Transverse colon (tissue), 4 donors: ENCODE measurements at regions not wholly inside any gene's neighbourhood (a gene's known extent, or its start where the extent isn't known, plus 50 kb on each side); places are given as distances from the start of the nearest gene placed in this dataset.

Source experiments
- DNase-seq: peaks from one replicate; pipeline ENCODE4 v3.0.0-alpha.2; 2019
- H3K27ac ChIP-seq, 4 donors: fragments of 200-600 bp; sonication (generic); 2 replicates each; pipeline ENCODE4 v1.5.1; 2016 to 2018; ENCODE audit warnings: inconsistent platforms in 4 of 4
- H3K27me3 ChIP-seq: fragments of 200-600 bp; sonication (generic); 2 replicates; pipeline ENCODE4 v1.5.1; 2017; ENCODE audit warnings: inconsistent platforms
- H3K36me3 ChIP-seq, 4 donors: fragments of 200-600 bp; sonication (generic); 2 replicates each; pipeline ENCODE4 v1.5.1; 2017 to 2019; ENCODE audit warnings: inconsistent platforms in 4 of 4
- H3K4me1 ChIP-seq, 4 donors: fragments of 200-600 bp; sonication (generic); 2 replicates each; pipeline ENCODE4 v1.5.1; 2017 to 2020; ENCODE audit warnings: inconsistent platforms in 4 of 4
- H3K4me3 ChIP-seq, 4 donors: fragments of 200-600 bp; sonication (generic); 1 replicate in 1 of 4; 2 replicates in 3 of 4; pipeline versions ENCODE4 v1.5.1 to v1.6.1; 2017 to 2019; ENCODE audit warnings: inconsistent platforms in 4 of 4
- H3K9me3 ChIP-seq, 2 donors: fragments of 200-600 bp; sonication (generic); 2 replicates each; pipeline ENCODE4 v1.5.1; 2017 to 2019; ENCODE audit warnings: inconsistent platforms in 2 of 2
- CTCF ChIP-seq, 5 experiments: fragments of 200-600 bp in 3 of 5; fragments of 450-650 bp in 2 of 5; sonication (generic) in 3 of 5; IDR thresholded peaks; 1 replicate in 2 of 5; 2 replicates in 3 of 5; pipeline ENCODE4 v1.5.1; 2016 to 2017; ENCODE audit warnings: antibody characterized with exemption in 5 of 5, inconsistent platforms in 3 of 5, mild to moderate bottlenecking in 2 of 5, moderate library complexity in 1 of 5
- EP300 ChIP-seq: sonication (generic); formaldehyde crosslinking; IDR thresholded peaks from one replicate; pipeline ENCODE4 v1.6.1; 2017; ENCODE audit warnings: antibody characterized with exemption, low read depth
- POLR2A ChIP-seq: fragments of 450-650 bp; IDR thresholded peaks from one replicate; pipeline ENCODE4 v1.6.1; 2016; ENCODE audit warnings: antibody characterized with exemption, mild to moderate bottlenecking, moderate library complexity
- POLR2AphosphoS5 ChIP-seq, 3 donors: sonication (generic); formaldehyde crosslinking; IDR thresholded peaks; one replicate each; pipeline ENCODE4 v1.6.1; 2016; ENCODE audit warnings: antibody characterized with exemption in 3 of 3
- WGBS, 2 donors: methylation state at CpG; one replicate each; pipeline ENCODE4 v1.1.5; 2018; ENCODE audit warnings: low coverage in 1 of 2; 5-methylcytosine and 5-hydroxymethylcytosine counted together
- in situ Hi-C, 4 donors: fragments of 200-750 bp; cut with MboI; loops; one replicate each; pipeline versions ENCODE4 v1.15.0 to v1.15.1; 2017; ENCODE audit warnings: low sequenced_read_pairs in 3 of 4, low pct_ligation_motif_present in 1 of 4, low pct_unique_long_range_greater_than_20kb in 1 of 4
- intact Hi-C: fragments of 100-400 bp; cut with DNase I; formaldehyde crosslinking; loops from one replicate; pipeline ENCODE4 v1.15.1; 2023; ENCODE audit warnings: low total_unique reads

GRCh38 chr2:175745911-175746310, 256.2 kb downstream of the LNPK start:
- Histone ChIP-seq H3K27me3 (no peaks in the 10 kb centered on the region), H3K4me3 (no peak overlapping the region), H3K4me1 (no peaks in the 10 kb centered on the region), H3K36me3 (no peaks in the 10 kb centered on the region), H3K9me3 (no peaks in the 10 kb centered on the region), H3K27ac (no peak overlapping the region)
- intact Hi-C loops (no loop called here), in situ Hi-C loops (no loop called here)
- no peak for DNase-seq
- WGBS, 2 donors: 33 to 41% methylated on average over 1 of the region's 1 CpG
- TF ChIP-seq CTCF (IDR thresholded peaks at IDR 0.05): no peak

- intact Hi-C loops (loop anchor here (1.0 kb wide), 1 partner anchor 29 kb away; no protein-coding TSS in a partner anchor), in situ Hi-C loops (no loop called here)
- Histone ChIP-seq H3K9me3 (no peaks in the 10 kb centered on the region), H3K27me3 (no peaks in the 10 kb centered on the region), H3K36me3 (no peaks in the 10 kb centered on the region), H3K4me1 (no peaks in the 10 kb centered on the region), H3K4me3 (no peak overlapping the region), H3K27ac (no peak overlapping the region)
- WGBS, 2 donors: 72 to 76% methylated on average over 7 to 8 of the region's 8 CpGs
- no peak for DNase-seq
- TF ChIP-seq EP300 (no peak), POLR2AphosphoS5 (IDR thresholded peaks at IDR 0.05) (no peak), CTCF (IDR thresholded peaks at IDR 0.05) (no peak), POLR2A (no peak)
Observed at GRCh38 chr2:175744000-175744399, 258.1 kb downstream of the LNPK start.

GRCh38 chr2:175743011-175743410, 259.1 kb downstream of the LNPK start:
- Histone ChIP-seq H3K4me3 (no peak overlapping the region), H3K9me3 (no peaks in the 10 kb centered on the region), H3K36me3 (no peaks in the 10 kb centered on the region), H3K4me1 (no peaks in the 10 kb centered on the region), H3K27ac (no peak overlapping the region), H3K27me3 (peaks cover 2% of the 10 kb centered on the region)
- in situ Hi-C loops: no loop called here
- WGBS, 2 donors: 57 to 60% methylated on average over 1 of the region's 1 CpG
- TF ChIP-seq CTCF (IDR thresholded peaks at IDR 0.05): no peak
- TF ChIP-seq EP300: no peak
- TF ChIP-seq POLR2A: no peak
- TF ChIP-seq POLR2AphosphoS5 (IDR thresholded peaks at IDR 0.05): no peak
- intact Hi-C loops: loop anchor here (1.0 kb wide), 1 partner anchor 28 kb away; no protein-coding TSS in a partner anchor
- no peak for DNase-seq

- Histone ChIP-seq H3K27me3 (peaks cover 2% of the 10 kb centered on the region), H3K4me3 (no peak overlapping the region), H3K9me3 (no peaks in the 10 kb centered on the region), H3K27ac (no peak overlapping the region), H3K36me3 (no peaks in the 10 kb centered on the region), H3K4me1 (no peaks in the 10 kb centered on the region)
- TF ChIP-seq POLR2AphosphoS5 (IDR thresholded peaks at IDR 0.05): no peak
- TF ChIP-seq POLR2A: no peak
- no peak for TF ChIP-seq CTCF (IDR thresholded peaks at IDR 0.05)
- no peak for TF ChIP-seq EP300
- WGBS, 2 donors: 75 to 78% methylated on average over 3 of the region's 3 CpGs
- in situ Hi-C loops: no loop called here
- intact Hi-C loops: no loop called here
- DNase-seq: no peak
Observed at GRCh38 chr2:175742367-175742766, 259.7 kb downstream of the LNPK start.
